Rectal smooth muscle tissue (tissue), 1 donor: ENCODE measurements at regions not wholly inside any gene's neighbourhood (a gene's known extent, or its start where the extent isn't known, plus 50 kb on each side); places are given as distances from the start of the nearest gene placed in this dataset.
"Not testable (repeated sequence)": the region's sequence is repeated elsewhere in the genome, so short reads cannot be mapped to it uniquely, and the experiment has no call there.

ENCODE experiments used
- H3K27ac ChIP-seq: one replicate; pipeline ENCODE4 v1.7.0; 2013; ENCODE audit warnings: low read depth, low read length, inconsistent platforms
- H3K27me3 ChIP-seq: one replicate; pipeline ENCODE4 v1.7.0; 2013; ENCODE audit warnings: low read length; ENCODE audit not compliant: control insufficient read depth, insufficient read depth
- H3K36me3 ChIP-seq: one replicate; pipeline ENCODE4 v1.7.0; 2013; ENCODE audit warnings: low read length; ENCODE audit not compliant: control insufficient read depth, insufficient read depth
- H3K4me1 ChIP-seq: one replicate; pipeline ENCODE4 v1.7.0; 2013; ENCODE audit warnings: low read length; ENCODE audit not compliant: control insufficient read depth, insufficient read depth
- H3K4me3 ChIP-seq: one replicate; pipeline ENCODE4 v1.7.0; 2013; ENCODE audit warnings: low read length
- H3K9ac ChIP-seq: one replicate; pipeline ENCODE4 v1.7.0; 2013; ENCODE audit warnings: low read length

DNA sequence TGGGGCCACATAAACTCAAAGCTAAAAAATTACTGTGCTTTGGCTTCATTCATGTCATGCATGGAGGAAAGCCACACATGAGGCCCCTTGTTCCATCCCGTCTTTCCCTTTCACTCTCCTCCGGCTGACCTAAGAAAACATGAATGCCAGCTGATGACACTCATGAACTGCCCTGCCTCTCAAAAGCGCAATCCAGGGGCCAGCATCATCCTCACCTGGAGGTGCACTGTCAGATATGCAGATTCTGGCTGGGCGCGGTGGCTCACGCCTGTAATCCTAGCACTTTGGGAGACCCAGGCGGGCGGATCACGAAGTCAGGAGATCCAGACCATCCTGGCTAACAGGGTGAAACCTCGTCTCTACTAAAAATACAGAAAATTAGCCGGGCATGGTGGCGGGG, 116.1 kb upstream of the FOXN3 start:
- no peak overlapping the region for H3K4me3 ChIP-seq
- H3K27ac ChIP-seq = no peak overlapping the region
- no peaks in the 10 kb centered on the region for H3K4me1 ChIP-seq
- no peak overlapping the region for H3K9ac ChIP-seq
- H3K27me3 ChIP-seq = no peaks in the 10 kb centered on the region
- H3K36me3 ChIP-seq = no peaks in the 10 kb centered on the region

DNA sequence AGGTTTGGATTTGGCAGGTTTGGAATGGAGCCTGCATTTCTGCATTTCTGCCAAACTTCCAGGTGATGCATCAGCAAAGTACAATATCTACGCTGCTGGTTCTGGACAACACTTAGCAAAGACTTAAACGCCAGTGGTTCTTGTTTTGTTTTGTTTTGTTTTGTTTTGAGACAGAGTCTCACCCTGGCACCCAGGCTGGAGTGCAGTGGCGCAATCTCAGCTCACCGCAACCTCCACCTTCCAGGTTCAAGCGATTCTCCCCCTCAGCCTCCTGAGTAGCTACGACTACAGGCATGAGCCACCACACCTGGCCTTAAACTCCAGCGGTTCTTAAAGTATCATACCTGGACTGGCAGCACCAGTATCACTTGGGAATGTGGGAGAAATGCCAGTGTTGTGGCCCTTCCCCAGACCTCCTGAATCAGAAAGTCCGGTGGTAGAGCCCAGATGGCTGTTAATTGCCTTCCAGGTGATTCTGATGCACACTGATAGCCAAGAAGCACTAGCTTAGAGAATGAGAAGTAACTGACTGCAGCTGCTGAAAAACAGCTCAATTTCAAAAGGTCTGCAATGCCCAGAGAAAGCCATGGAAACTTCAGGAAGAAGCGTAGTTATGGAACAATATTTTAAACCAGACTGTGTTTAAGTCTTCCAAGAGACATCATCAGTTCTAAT, 114.8 kb upstream of the FOXN3 start:
- Histone ChIP-seq H3K9ac (no peak overlapping the region), H3K27me3 (no peaks in the 10 kb centered on the region), H3K4me1 (no peaks in the 10 kb centered on the region), H3K4me3 (no peak overlapping the region), H3K27ac (no peak overlapping the region), H3K36me3 (no peaks in the 10 kb centered on the region)

DNA sequence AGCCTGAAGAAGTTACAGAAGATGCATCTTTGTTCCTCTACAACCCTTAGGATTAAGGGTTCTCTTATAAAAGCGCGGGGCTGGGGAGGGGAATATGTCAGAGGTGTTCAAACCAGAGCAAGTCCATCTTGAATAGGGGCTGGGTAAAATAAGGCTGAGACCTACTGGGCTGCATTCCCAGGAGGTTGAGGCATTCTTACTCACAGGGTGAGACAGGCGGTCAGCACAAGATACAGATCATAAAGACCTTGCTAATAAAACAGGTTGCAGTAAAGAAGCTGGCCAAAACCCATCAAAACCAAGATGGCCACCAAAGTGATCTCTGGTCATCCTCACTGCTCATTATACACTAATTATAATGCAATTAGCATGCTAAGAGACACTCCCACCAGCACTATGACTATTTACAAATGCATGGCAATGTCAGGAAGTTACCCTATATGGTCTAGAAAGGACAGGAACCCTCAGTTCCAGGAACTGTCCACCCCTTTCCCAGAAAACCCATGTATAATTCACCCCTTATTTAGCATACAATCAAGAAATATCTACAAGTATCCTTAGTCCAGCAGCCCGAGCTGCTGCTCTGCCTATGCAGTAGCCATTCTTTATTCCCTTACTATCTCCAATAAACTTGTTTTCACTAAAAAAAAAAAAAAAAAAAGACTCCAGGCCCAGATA, 108.1 kb upstream of the FOXN3 start:
- Histone ChIP-seq H3K36me3 (no peaks in the 10 kb centered on the region), H3K4me3 (no peak overlapping the region), H3K4me1 (no peaks in the 10 kb centered on the region), H3K27ac (no peak overlapping the region), H3K27me3 (no peaks in the 10 kb centered on the region), H3K9ac (no peak overlapping the region)

DNA sequence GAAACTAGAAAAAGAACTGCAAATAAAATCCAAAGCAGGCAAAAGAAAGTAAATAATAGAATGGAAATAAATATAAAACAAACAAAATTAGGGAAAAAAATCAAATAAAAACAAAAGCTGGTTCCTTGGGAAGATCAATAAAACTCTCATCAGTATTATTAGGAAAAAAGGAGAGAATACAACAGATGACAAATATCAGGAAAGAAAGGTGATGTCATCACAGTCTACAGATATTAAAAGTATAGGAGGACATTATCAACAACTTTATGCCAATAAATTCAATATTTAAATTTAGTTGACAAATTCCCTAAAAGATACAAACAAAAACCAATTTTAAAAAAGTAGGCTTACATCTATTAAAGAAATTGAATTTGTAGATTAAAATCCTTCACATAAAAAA, 107.4 kb upstream of the FOXN3 start:
- Histone ChIP-seq H3K36me3 (no peaks in the 10 kb centered on the region), H3K4me3 (no peak overlapping the region), H3K27ac (no peak overlapping the region), H3K27me3 (no peaks in the 10 kb centered on the region), H3K9ac (no peak overlapping the region), H3K4me1 (no peaks in the 10 kb centered on the region)

- H3K27ac ChIP-seq = no peak overlapping the region
- H3K9ac ChIP-seq = no peak overlapping the region
- H3K36me3 ChIP-seq = no peaks in the 10 kb centered on the region
- H3K27me3 ChIP-seq = no peaks in the 10 kb centered on the region
- no peaks in the 10 kb centered on the region for H3K4me1 ChIP-seq
- H3K4me3 ChIP-seq = no peak overlapping the region
Measured at GRCh38 chr14:89521988-89522387, 105.0 kb upstream of the FOXN3 start.

DNA sequence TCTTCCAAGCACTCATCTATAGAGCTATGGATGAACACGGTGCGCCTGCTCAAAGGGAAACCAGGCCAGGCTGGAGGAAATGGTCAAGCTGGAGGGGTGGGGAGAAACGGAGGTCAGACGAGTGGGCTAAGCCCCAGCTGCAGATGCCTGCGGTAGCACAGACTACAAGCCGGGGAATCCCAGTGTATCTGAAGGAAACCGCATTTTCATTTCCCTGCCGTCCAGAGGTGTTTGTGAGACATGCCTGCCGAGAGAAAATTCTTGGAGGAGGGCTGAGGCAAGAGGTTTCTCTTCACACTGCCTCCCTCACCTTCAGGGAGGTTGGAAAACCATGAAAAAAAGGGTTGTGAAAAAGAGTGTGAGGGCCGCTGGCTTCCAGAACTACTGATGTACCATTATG, 102.0 kb upstream of the FOXN3 start:
- Histone ChIP-seq H3K4me3 (no peak overlapping the region), H3K9ac (no peak overlapping the region), H3K36me3 (no peaks in the 10 kb centered on the region), H3K27ac (no peak overlapping the region), H3K4me1 (no peaks in the 10 kb centered on the region), H3K27me3 (no peaks in the 10 kb centered on the region)

- H3K27me3 ChIP-seq = no peaks in the 10 kb centered on the region
- no peaks in the 10 kb centered on the region for H3K4me1 ChIP-seq
- H3K36me3 ChIP-seq = no peaks in the 10 kb centered on the region
- no peak overlapping the region for H3K4me3 ChIP-seq
- H3K27ac ChIP-seq = no peak overlapping the region
- H3K9ac ChIP-seq = no peak overlapping the region
Measured at GRCh38 chr14:89516173-89516572, 99.1 kb upstream of the FOXN3 start.

DNA sequence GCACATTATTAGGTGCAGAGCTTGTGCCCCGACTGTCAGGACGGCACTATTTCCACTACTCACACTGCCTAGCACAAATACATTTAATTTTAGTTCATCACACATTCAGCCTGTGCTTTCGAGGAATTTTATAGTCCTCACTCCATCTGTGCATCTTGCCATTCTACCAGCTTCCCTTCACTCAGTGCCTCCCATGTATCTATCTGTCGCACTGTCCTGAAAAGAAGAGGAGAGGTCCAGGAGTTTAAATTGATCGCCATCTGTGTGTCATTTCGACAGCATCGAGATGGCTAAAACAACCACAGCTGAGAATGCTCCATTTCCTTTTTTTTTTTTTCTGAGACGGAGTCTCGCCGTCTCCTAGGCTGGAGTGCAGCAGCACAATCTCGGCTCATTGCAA, 97.6 kb upstream of the FOXN3 start:
- no peak overlapping the region for H3K27ac ChIP-seq
- H3K4me3 ChIP-seq = no peak overlapping the region
- no peaks in the 10 kb centered on the region for H3K4me1 ChIP-seq
- no peaks in the 10 kb centered on the region for H3K27me3 ChIP-seq
- no peaks in the 10 kb centered on the region for H3K36me3 ChIP-seq
- no peak overlapping the region for H3K9ac ChIP-seq

- Histone ChIP-seq H3K4me1 (no peaks in the 10 kb centered on the region), H3K27ac (no peak overlapping the region), H3K36me3 (no peaks in the 10 kb centered on the region), H3K4me3 (no peak overlapping the region), H3K27me3 (no peaks in the 10 kb centered on the region), H3K9ac (no peak overlapping the region)
Measured at GRCh38 chr14:89509891-89510290, 92.9 kb upstream of the FOXN3 start.

- Histone ChIP-seq H3K4me1 (no peaks in the 10 kb centered on the region), H3K36me3 (no peaks in the 10 kb centered on the region), H3K27me3 (no peaks in the 10 kb centered on the region), H3K4me3 (no peak overlapping the region), H3K9ac (no peak overlapping the region), H3K27ac (no peak overlapping the region)
Measured at GRCh38 chr14:89508863-89509262, 91.8 kb upstream of the FOXN3 start.

GRCh38 chr14:89507926-89508460, 91.0 kb upstream of the FOXN3 start:
- Histone ChIP-seq H3K9ac (no peak overlapping the region), H3K27me3 (no peaks in the 10 kb centered on the region), H3K4me3 (no peak overlapping the region), H3K27ac (no peak overlapping the region), H3K36me3 (no peaks in the 10 kb centered on the region), H3K4me1 (no peaks in the 10 kb centered on the region)

- H3K27ac ChIP-seq = no peak overlapping the region
- no peaks in the 10 kb centered on the region for H3K4me1 ChIP-seq
- no peak overlapping the region for H3K4me3 ChIP-seq
Measured at GRCh38 chr14:89507521-89507920, 90.5 kb upstream of the FOXN3 start.

GRCh38 chr14:89506891-89507452, 89.9 kb upstream of the FOXN3 start:
- H3K4me1 ChIP-seq, H3K36me3 ChIP-seq, H3K27me3 ChIP-seq, H3K9ac ChIP-seq, H3K4me3 ChIP-seq, H3K27ac ChIP-seq: not testable (repeated sequence)

More at GRCh38 chr14:89507521-89507920, 90.5 kb upstream of the FOXN3 start:
- Histone ChIP-seq H3K36me3 (no peaks in the 10 kb centered on the region), H3K9ac (no peak overlapping the region), H3K27me3 (no peaks in the 10 kb centered on the region)
